Stimulated activated CD4-positive, alpha-beta T cell treated with anti-CD3 and anti-CD28 coated beads, Interleukin-2, amount 100 ng/mL, for 48 hours (primary cell): ENCODE measurements at regions not wholly inside any gene's neighbourhood (a gene's known extent, or its start where the extent isn't known, plus 50 kb on each side); places are given as distances from the start of the nearest gene placed in this dataset.
"Not testable (repeated sequence)": the region's sequence is repeated elsewhere in the genome, so short reads cannot be mapped to it uniquely, and the experiment has no call there.

Experiments used
- DNase-seq, 2 donors: peaks; one replicate each; pipeline ENCODE4 v3.0.0-alpha.2; 2020

- DNase-seq = no peak
These were observed 566.2 kb downstream of the TBC1D22A start for GRCh38 chr22:47328550-47329243.

- no peak for DNase-seq
These were observed 564.8 kb downstream of the TBC1D22A start for GRCh38 chr22:47327241-47327640.

- no peak for DNase-seq
These were observed 562.8 kb downstream of the TBC1D22A start for GRCh38 chr22:47325249-47325648.

- no peak for DNase-seq
These were observed 562.1 kb downstream of the TBC1D22A start for GRCh38 chr22:47324435-47324990.

GRCh38 chr22:47323518-47323917, 561.1 kb downstream of the TBC1D22A start:
- DNase-seq = no peak

- DNase-seq = no peak
These were observed 560.4 kb downstream of the TBC1D22A start for GRCh38 chr22:47322854-47323253.

- DNase-seq = no peak
These were observed 558.1 kb downstream of the TBC1D22A start for GRCh38 chr22:47320560-47320959.

- no peak for DNase-seq
These were observed 555.7 kb downstream of the TBC1D22A start for GRCh38 chr22:47318041-47318737.

- DNase-seq = no peak
These were observed 553.5 kb downstream of the TBC1D22A start for GRCh38 chr22:47315862-47316419.

- DNase-seq = no peak
These were observed 548.2 kb downstream of the TBC1D22A start for GRCh38 chr22:47310601-47311000.

GRCh38 chr22:47309946-47310345, 547.5 kb downstream of the TBC1D22A start:
- DNase-seq = no peak

- DNase-seq = no peak
These were observed 547.0 kb downstream of the TBC1D22A start for GRCh38 chr22:47309476-47309875.

GRCh38 chr22:47308886-47309285, 546.4 kb downstream of the TBC1D22A start:
- DNase-seq = no peak

GRCh38 chr22:47307822-47308221, 545.4 kb downstream of the TBC1D22A start:
- no peak for DNase-seq

- DNase-seq = no peak
These were observed 544.9 kb downstream of the TBC1D22A start for GRCh38 chr22:47307326-47307725.

- DNase-seq = no peak
These were observed 542.4 kb downstream of the TBC1D22A start for GRCh38 chr22:47304854-47305253.

GRCh38 chr22:47304191-47304831, 541.9 kb downstream of the TBC1D22A start:
- no peak for DNase-seq

GRCh38 chr22:47303161-47303890, 540.9 kb downstream of the TBC1D22A start:
- DNase-seq = no peak

GRCh38 chr22:47302587-47302986, 540.1 kb downstream of the TBC1D22A start:
- DNase-seq = not testable (repeated sequence)

GRCh38 chr22:47301820-47302475, 539.5 kb downstream of the TBC1D22A start:
- DNase-seq = no peak

GRCh38 chr22:47300698-47301405, 538.4 kb downstream of the TBC1D22A start:
- no peak for DNase-seq
